GM19043 (cell line): ENCODE measurements at regions not wholly inside any gene's neighbourhood (a gene's known extent, or its start where the extent isn't known, plus 50 kb on each side); places are given as distances from the start of the nearest gene placed in this dataset.

Experiments
- ATAC-seq: cut with Tn5 transposase; IDR thresholded peaks from one replicate; pipeline ENCODE4 v1.9.1; 2021; ENCODE audit warnings: low read depth; ENCODE audit not compliant: unreplicated experiment

- ATAC-seq: peak; percentile 54
Measured at GRCh38 chr4:111631215-111631999, 513.8 kb upstream of the FAM241A start.

- ATAC-seq: no peak
Measured at GRCh38 chr4:111632641-111633151, 512.6 kb upstream of the FAM241A start.

GRCh38 chr4:111633663-111634266, 511.5 kb upstream of the FAM241A start:
- no peak for ATAC-seq

- ATAC-seq: no peak
Measured at GRCh38 chr4:111635646-111636045, 509.6 kb upstream of the FAM241A start.

- ATAC-seq: no peak
Measured at GRCh38 chr4:111636961-111637585, 508.2 kb upstream of the FAM241A start.

GRCh38 chr4:111639120-111639690, 506.0 kb upstream of the FAM241A start:
- no peak for ATAC-seq

GRCh38 chr4:111639876-111640275, 505.4 kb upstream of the FAM241A start:
- no peak for ATAC-seq

- ATAC-seq: peak; percentile 96
Measured at GRCh38 chr4:111641813-111642579, 503.3 kb upstream of the FAM241A start.

GRCh38 chr4:111648056-111648455, 497.2 kb upstream of the FAM241A start:
- ATAC-seq: no peak

- ATAC-seq: no peak
Measured at GRCh38 chr4:111649308-111649707, 495.9 kb upstream of the FAM241A start.

- no peak for ATAC-seq
Measured at GRCh38 chr4:111650146-111650545, 495.1 kb upstream of the FAM241A start.

- no peak for ATAC-seq
Measured at GRCh38 chr4:111650674-111651086, 494.6 kb upstream of the FAM241A start.

- ATAC-seq: no peak
Measured at GRCh38 chr4:111652236-111652635, 493.0 kb upstream of the FAM241A start.

- ATAC-seq: no peak
Measured at GRCh38 chr4:111652986-111653385, 492.3 kb upstream of the FAM241A start.

GRCh38 chr4:111662496-111662895, 482.8 kb upstream of the FAM241A start:
- no peak for ATAC-seq

GRCh38 chr4:111664308-111664945, 480.8 kb upstream of the FAM241A start:
- ATAC-seq: no peak

GRCh38 chr4:111666826-111667360, 478.4 kb upstream of the FAM241A start:
- no peak for ATAC-seq

- no peak for ATAC-seq
Measured at GRCh38 chr4:111671756-111672155, 473.5 kb upstream of the FAM241A start.

GRCh38 chr4:111675746-111676145, 469.5 kb upstream of the FAM241A start:
- ATAC-seq: no peak

- ATAC-seq: no peak
Measured at GRCh38 chr4:111676533-111676932, 468.7 kb upstream of the FAM241A start.
